GM12891 (cell line): ENCODE measurements at regions not wholly inside any gene's neighbourhood (a gene's known extent, or its start where the extent isn't known, plus 50 kb on each side); places are given as distances from the start of the nearest gene placed in this dataset.

ENCODE experiments used
- PAX5 ChIP-seq: IDR thresholded peaks from 2 replicates; pipeline ENCODE4 v1.6.1; 2011; ENCODE audit warnings: low read length, moderate library complexity, mild to moderate bottlenecking; ENCODE audit not compliant: insufficient read depth, severe bottlenecking
- POLR2A ChIP-seq: IDR thresholded peaks from 2 replicates; pipeline ENCODE4 v1.6.1; 2011; ENCODE audit warnings: low read depth, low read length, control low read depth
- POLR2AphosphoS5 ChIP-seq: IDR thresholded peaks from 2 replicates; pipeline ENCODE4 v1.6.1; 2011; ENCODE audit warnings: low read depth, low read length, control low read depth
- POU2F2 ChIP-seq: IDR thresholded peaks from 2 replicates; pipeline ENCODE4 v1.6.1; 2011; ENCODE audit warnings: low read depth, mild to moderate bottlenecking, control low read depth, low read length, moderate library complexity
- SPI1 ChIP-seq: IDR thresholded peaks from 2 replicates; pipeline ENCODE4 v1.6.1; 2011; ENCODE audit warnings: low read depth, low read length, control low read depth
- TAF1 ChIP-seq: IDR thresholded peaks from 2 replicates; pipeline ENCODE4 v1.6.1; 2011; ENCODE audit warnings: low read depth, low read length, control low read depth

DNA sequence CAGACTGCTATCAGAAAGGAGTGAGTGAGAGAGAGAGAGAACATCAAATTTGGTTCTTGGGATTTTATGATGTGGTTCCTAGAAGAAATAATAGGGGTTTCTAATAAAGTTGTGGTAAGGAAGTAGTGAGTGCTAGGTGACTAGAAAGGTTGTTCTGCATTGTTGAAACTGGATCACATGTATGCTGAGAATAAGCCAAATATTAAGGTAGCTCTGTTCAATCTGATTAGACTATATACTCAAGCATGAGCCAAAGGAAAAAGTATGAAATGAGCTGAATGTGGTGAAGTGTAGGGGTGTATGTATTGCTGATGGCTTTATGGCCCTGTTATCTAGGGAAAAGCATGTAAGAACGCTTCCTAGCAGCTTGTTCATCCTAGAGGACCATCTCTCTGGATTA lies 63.0 kb upstream of the IMPG1 start:
- TF ChIP-seq POLR2A (no peak), PAX5 (no peak), POLR2AphosphoS5 (no peak), TAF1 (no peak), POU2F2 (no peak), SPI1 (no peak)
